Upper lobe of left lung (tissue), 4 donors: ENCODE measurements at regions not wholly inside any gene's neighbourhood (a gene's known extent, or its start where the extent isn't known, plus 50 kb on each side); places are given as distances from the start of the nearest gene placed in this dataset.

Source experiments
- CTCF ChIP-seq, 6 experiments: fragments of 450-650 bp in 4 of 6; fragments of 200-600 bp in 2 of 6; sonication (generic) in 2 of 6; IDR thresholded peaks; one replicate each; pipeline ENCODE4 v1.5.1; 2016 to 2019; ENCODE audit warnings: antibody characterized with exemption in 6 of 6
- EP300 ChIP-seq, 4 donors: sonication (generic); formaldehyde crosslinking; IDR thresholded peaks; one replicate each; pipeline ENCODE4 v1.5.1; 2017; ENCODE audit warnings: antibody characterized with exemption in 4 of 4, control low read depth in 2 of 4
- POLR2A ChIP-seq, 4 donors: fragments of 450-650 bp; IDR thresholded peaks; one replicate each; pipeline ENCODE4 v1.5.1; 2016 to 2017; ENCODE audit warnings: antibody characterized with exemption in 4 of 4, mild to moderate bottlenecking in 2 of 4

- no peak for TF ChIP-seq CTCF (IDR thresholded peaks at IDR 0.05)
- no peak for TF ChIP-seq POLR2A (IDR thresholded peaks at IDR 0.05)
- TF ChIP-seq EP300 (IDR thresholded peaks at IDR 0.05) = no peak
These were observed 95.1 kb upstream of the FIBIN start for GRCh38 chr11:26898799-26899198.
